ENCODE measurements at regions not wholly inside any gene's neighbourhood (a gene's known extent, or its start where the extent isn't known, plus 50 kb on each side); places are given as distances from the start of the nearest gene placed in this dataset.

DNA sequence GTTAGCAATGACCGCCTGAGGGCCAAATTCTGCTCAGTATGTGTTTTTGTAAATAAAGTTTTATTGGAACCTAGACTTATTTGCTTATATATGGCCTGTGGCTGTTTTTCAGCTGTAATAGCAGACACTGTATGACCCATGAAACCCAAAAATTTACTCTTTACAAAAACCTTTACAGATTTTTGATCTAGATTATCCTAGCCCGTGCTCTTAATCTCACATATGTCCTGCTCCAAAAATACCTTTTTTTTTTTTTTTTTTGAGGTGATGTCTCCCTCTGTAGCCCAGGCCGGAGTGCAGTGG, 148.0 kb upstream of the ZNF217 start:
- no peak for DNase-seq (ENCODE audit: low read depth)
- TF ChIP-seq, protein P1, sequence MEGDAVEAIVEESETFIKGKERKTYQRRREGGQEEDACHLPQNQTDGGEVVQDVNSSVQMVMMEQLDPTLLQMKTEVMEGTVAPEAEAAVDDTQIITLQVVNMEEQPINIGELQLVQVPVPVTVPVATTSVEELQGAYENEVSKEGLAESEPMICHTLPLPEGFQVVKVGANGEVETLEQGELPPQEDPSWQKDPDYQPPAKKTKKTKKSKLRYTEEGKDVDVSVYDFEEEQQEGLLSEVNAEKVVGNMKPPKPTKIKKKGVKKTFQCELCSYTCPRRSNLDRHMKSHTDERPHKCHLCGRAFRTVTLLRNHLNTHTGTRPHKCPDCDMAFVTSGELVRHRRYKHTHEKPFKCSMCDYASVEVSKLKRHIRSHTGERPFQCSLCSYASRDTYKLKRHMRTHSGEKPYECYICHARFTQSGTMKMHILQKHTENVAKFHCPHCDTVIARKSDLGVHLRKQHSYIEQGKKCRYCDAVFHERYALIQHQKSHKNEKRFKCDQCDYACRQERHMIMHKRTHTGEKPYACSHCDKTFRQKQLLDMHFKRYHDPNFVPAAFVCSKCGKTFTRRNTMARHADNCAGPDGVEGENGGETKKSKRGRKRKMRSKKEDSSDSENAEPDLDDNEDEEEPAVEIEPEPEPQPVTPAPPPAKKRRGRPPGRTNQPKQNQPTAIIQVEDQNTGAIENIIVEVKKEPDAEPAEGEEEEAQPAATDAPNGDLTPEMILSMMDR (conservative IDR thresholded peaks at IDR 0.05; ENCODE audit: control insufficient read depth, insufficient read depth, low read depth, low read length): no peak
- no peak overlapping the region for H3K4me3 ChIP-seq (ENCODE audit: control insufficient read depth, low read depth, low read length)

DNA sequence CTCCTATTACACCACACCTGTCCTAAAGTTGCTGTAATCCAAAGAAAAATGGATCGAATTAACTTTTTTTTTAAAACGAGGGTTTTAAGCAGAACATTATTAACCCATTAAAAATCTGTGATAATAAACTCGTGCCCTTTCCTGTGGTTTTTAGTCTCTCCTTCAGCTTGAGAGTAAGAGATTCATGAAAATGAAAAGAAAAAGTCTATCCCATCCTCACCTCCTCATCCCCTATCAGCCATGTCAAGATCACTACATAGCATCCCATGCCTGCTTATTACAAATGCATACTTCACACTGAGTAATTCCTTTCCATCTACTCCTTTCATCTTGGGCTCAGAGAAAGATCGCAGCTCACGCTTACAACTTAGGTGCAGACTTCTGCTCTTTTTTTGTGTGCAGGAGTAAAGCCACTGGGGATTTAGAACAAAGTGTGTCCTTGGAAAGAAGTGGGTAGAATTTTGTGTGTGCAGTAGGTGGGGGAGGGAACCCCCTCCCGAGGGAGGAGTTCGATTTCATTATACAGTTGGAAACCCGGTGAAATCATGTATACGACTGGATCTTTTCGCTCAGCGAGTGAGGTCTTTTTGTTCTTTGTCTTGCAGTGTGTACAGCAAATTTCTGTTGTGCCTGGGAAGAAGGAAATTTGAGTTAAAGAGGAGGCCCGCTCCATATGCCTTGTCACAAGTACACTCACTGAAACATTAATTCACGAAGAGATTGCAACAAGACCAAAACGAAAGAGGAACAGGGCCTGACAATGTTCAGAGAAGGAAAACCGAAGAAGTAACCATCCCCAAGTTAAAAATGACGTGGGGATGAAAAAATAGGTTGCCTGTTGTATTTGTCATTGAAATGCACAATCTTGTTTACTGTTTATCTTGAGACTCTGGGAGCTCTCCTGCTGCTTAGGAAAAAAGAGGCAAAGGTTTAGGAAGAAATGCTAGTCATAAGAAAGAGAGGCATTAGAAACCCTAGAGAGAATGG, 146.5 kb upstream of the ZNF217 start:
- H3K4me3 ChIP-seq (ENCODE audit: control insufficient read depth, low read depth, low read length): no peak overlapping the region
- no peak for DNase-seq (ENCODE audit: low read depth)
- TF ChIP-seq, protein P1 (conservative IDR thresholded peaks at IDR 0.05; ENCODE audit: control insufficient read depth, insufficient read depth, low read depth, low read length): no peak

DNA sequence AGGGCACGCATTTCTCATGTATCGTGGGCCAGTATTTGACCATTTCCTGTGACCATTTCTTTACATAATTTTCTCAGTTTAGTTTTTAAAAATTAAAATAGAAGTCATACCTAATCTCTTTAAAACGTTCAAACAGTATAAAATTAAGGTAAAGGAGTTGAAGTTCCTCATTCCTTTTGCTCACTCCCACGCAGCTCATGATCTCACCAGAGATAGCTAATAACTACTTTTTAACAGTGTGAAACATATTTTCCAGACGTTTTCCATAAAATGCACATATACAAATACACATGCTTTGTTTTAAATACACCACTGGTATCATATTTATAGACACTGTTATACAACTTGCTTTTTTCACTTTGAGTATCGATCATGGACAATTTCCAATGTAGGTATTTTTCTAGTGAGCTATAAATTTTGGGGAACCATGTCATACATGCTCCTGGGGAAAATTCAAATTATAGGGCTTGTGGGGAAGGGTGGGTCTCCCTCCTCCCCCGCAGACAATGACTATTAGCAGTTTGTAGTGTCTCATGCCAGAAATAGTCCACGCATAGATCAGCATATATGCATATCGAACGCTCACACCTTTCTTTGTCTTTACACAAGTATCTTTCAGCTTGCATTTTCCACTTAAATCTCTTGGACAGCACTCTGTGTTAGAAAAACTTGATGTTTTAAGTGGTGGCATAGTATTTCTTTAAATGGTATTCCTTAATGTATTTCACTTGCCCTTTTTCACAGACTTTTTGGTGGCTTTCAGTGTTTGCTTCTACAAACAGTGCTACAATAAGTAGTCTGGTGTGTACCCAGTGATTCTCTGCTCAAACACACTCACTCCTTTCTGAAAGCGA, 145.5 kb upstream of the ZNF217 start:
- TF ChIP-seq, protein P1 (conservative IDR thresholded peaks at IDR 0.05; ENCODE audit: control insufficient read depth, insufficient read depth, low read depth, low read length): no peak
- no peak overlapping the region for H3K4me3 ChIP-seq (ENCODE audit: control insufficient read depth, low read depth, low read length)
- DNase-seq (ENCODE audit: low read depth): no peak

DNA sequence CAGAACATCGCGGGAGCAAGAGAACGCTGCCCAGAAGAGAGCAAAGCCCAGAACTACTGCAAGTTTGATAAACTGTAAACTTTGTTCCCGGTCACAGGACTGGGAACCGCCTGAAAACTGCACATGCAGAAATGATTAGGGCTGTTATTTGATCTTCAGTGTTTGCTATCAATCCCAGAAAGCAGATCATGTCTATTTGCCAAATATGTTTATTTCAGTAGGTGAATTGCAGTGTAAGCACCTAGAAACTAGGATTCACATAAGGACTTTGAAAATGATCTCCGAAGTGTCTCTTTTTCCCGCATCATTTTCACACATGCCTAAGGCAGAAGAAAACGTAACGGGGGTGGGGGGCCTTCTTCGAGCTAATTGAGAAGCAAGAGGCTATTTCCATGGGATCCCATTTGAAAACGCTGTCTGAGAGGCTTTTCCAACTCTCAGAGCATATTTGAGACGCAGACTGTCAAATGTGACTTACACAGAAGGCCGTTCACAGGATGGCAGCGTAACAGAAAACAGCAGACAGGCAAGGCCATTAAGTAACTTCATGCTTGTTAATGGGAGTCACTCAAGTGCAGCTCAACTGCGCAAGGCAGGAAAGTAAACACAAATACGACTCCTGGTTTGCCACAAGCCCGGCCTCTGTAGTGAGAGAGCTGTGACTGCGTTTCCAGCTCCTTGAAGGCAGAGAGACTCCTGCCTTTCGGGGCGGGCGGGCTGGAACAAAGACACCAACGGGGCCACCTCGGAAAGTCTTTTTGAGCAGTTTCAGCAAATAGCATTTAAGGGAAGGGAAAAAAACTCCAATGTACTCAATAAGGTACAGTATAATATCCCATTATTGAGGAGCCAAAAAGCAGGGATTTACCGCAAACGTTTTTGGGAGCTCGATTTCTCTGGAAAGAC, 144.7 kb upstream of the ZNF217 start:
- DNase-seq (ENCODE audit: low read depth): peak; percentile 73
- TF ChIP-seq, protein P1 (conservative IDR thresholded peaks at IDR 0.05; ENCODE audit: control insufficient read depth, insufficient read depth, low read depth, low read length): no peak
- no peak overlapping the region for H3K4me3 ChIP-seq (ENCODE audit: control insufficient read depth, low read depth, low read length)

DNA sequence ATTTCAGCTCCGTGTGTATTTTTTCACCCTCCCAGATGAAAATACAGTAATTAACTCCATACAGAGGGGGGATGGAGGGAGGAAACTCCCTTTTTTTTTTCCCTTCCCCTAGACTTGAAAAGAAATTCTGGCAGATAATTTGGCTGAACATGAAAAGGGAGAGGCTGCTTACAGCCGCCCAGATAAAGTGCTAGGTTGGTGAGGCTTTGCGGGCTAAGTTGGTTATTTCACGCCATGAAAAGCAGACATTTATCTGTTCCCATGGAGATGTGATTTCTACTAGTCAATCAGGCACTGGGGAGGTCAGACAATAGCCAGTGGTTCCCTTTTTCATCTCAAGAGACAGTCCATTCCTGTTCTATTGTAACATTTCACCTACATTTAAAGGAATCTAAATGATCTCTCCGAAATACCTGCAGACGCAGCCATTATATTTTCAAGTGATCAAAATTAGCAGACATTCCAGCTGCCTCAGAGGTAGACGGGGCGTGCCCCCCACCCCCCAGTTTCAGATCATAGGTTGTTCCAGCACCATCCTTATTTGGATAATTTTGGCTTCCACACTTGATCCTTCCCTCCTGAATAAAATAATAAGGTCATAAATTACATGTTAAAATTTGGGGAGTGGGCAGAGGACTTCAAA, 143.9 kb upstream of the ZNF217 start:
- no peak overlapping the region for H3K4me3 ChIP-seq (ENCODE audit: control insufficient read depth, low read depth, low read length)
- TF ChIP-seq, protein P1 (conservative IDR thresholded peaks at IDR 0.05; ENCODE audit: control insufficient read depth, insufficient read depth, low read depth, low read length): no peak
- peak; percentile 22 for DNase-seq (ENCODE audit: low read depth)

All from fibroblast of mammary gland (primary cell).